ENCODE measurements at regions not wholly inside any gene's neighbourhood (a gene's known extent, or its start where the extent isn't known, plus 50 kb on each side); places are given as distances from the start of the nearest gene placed in this dataset.

GRCh38 chr3:80275120-80275519, 507.3 kb upstream of the ROBO1 start:
- TF ChIP-seq, protein P1, sequence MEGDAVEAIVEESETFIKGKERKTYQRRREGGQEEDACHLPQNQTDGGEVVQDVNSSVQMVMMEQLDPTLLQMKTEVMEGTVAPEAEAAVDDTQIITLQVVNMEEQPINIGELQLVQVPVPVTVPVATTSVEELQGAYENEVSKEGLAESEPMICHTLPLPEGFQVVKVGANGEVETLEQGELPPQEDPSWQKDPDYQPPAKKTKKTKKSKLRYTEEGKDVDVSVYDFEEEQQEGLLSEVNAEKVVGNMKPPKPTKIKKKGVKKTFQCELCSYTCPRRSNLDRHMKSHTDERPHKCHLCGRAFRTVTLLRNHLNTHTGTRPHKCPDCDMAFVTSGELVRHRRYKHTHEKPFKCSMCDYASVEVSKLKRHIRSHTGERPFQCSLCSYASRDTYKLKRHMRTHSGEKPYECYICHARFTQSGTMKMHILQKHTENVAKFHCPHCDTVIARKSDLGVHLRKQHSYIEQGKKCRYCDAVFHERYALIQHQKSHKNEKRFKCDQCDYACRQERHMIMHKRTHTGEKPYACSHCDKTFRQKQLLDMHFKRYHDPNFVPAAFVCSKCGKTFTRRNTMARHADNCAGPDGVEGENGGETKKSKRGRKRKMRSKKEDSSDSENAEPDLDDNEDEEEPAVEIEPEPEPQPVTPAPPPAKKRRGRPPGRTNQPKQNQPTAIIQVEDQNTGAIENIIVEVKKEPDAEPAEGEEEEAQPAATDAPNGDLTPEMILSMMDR (IDR thresholded peaks at IDR 0.05; ENCODE audit: insufficient read depth, low read length, severe bottlenecking): no peak
- H3K4me3 ChIP-seq (ENCODE audit: low read depth, low read length): no peak overlapping the region

DNA sequence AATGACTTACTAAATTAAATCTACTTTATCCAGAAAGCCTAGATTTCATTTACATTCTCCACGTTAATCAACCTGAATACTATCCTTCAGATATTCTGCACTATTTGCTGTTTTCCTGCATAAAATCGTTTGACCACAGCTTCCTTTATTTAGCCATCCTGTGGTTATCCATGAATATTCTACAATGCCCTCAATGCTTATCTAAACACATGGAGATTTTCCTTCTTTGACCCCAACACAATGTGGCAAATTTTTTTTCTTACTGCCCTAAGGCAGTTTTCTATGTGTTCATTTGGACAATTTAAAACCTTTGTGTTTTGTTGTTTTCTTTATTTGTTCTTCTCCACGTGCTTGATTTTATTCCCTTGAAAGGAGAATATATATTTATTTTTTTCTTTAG, 495.5 kb upstream of the ROBO1 start:
- TF ChIP-seq, protein P1 (IDR thresholded peaks at IDR 0.05; ENCODE audit: insufficient read depth, low read length, severe bottlenecking): no peak
- DNase-seq (ENCODE audit: low read depth) (no peak), FAIRE-seq (no peak)
- H3K4me3 ChIP-seq (ENCODE audit: low read depth, low read length): no peak overlapping the region
- H3K27me3 ChIP-seq (ENCODE audit: control insufficient read depth, insufficient read depth, low read length): no peaks in the 10 kb centered on the region
- no peaks in the 10 kb centered on the region for H3K36me3 ChIP-seq (ENCODE audit: control insufficient read depth, insufficient read depth, low read length)

More at GRCh38 chr3:80275120-80275519, 507.3 kb upstream of the ROBO1 start:
- Histone ChIP-seq H3K27me3 (ENCODE audit: control insufficient read depth, insufficient read depth, low read length) (no peaks in the 10 kb centered on the region), H3K36me3 (ENCODE audit: control insufficient read depth, insufficient read depth, low read length) (no peaks in the 10 kb centered on the region)
- FAIRE-seq (no peak), DNase-seq (ENCODE audit: low read depth) (no peak)

- H3K36me3 ChIP-seq (ENCODE audit: control insufficient read depth, insufficient read depth, low read length): no peaks in the 10 kb centered on the region
- DNase-seq (ENCODE audit: low read depth) (no peak), FAIRE-seq (no peak)
- H3K4me3 ChIP-seq (ENCODE audit: low read depth, low read length): no peak overlapping the region
- TF ChIP-seq, protein P1 (IDR thresholded peaks at IDR 0.05; ENCODE audit: insufficient read depth, low read length, severe bottlenecking): no peak
- H3K27me3 ChIP-seq (ENCODE audit: control insufficient read depth, insufficient read depth, low read length): no peaks in the 10 kb centered on the region
Observed at GRCh38 chr3:80261082-80261481, 493.3 kb upstream of the ROBO1 start.

GRCh38 chr3:80259736-80260135, 491.9 kb upstream of the ROBO1 start:
- DNase-seq (ENCODE audit: low read depth) (no peak), FAIRE-seq (no peak)
- H3K4me3 ChIP-seq (ENCODE audit: low read depth, low read length): no peak overlapping the region
- TF ChIP-seq, protein P1 (IDR thresholded peaks at IDR 0.05; ENCODE audit: insufficient read depth, low read length, severe bottlenecking): no peak
- no peaks in the 10 kb centered on the region for H3K27me3 ChIP-seq (ENCODE audit: control insufficient read depth, insufficient read depth, low read length)
- no peaks in the 10 kb centered on the region for H3K36me3 ChIP-seq (ENCODE audit: control insufficient read depth, insufficient read depth, low read length)

- Histone ChIP-seq H3K27me3 (ENCODE audit: control insufficient read depth, insufficient read depth, low read length) (no peaks in the 10 kb centered on the region), H3K36me3 (ENCODE audit: control insufficient read depth, insufficient read depth, low read length) (no peaks in the 10 kb centered on the region), H3K4me3 (ENCODE audit: low read depth, low read length) (no peak overlapping the region)
- no peak for DNase-seq (ENCODE audit: low read depth)
- no peak for FAIRE-seq
- TF ChIP-seq, protein P1 (IDR thresholded peaks at IDR 0.05; ENCODE audit: insufficient read depth, low read length, severe bottlenecking): no peak
Observed at GRCh38 chr3:80252113-80252512, 484.3 kb upstream of the ROBO1 start.

DNA sequence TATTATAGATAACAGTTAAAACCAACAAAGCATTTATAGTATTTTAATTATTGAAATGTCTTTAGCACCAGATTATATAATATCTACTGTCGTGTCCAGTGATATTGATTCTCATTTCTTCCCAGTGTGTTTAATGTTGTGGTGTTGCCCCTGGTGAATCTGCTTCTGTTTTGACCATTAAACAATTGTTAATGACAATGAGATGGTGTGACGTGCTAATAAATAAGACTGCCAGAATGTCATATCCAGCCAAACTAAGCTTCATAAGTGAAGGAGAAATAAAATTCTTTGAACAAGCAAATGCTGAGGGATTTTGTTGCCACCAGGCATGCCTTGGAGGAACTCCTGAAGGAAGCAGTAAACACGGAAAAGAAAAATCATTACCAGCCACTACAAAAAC, 480.0 kb upstream of the ROBO1 start:
- Histone ChIP-seq H3K27me3 (ENCODE audit: control insufficient read depth, insufficient read depth, low read length) (no peaks in the 10 kb centered on the region), H3K4me3 (ENCODE audit: low read depth, low read length) (no peak overlapping the region), H3K36me3 (ENCODE audit: control insufficient read depth, insufficient read depth, low read length) (no peaks in the 10 kb centered on the region)
- TF ChIP-seq, protein P1 (IDR thresholded peaks at IDR 0.05; ENCODE audit: insufficient read depth, low read length, severe bottlenecking): no peak
- FAIRE-seq (no peak), DNase-seq (ENCODE audit: low read depth) (no peak)

All from bronchial epithelial cell (primary cell).